C4-2B (cell line): ENCODE measurements at regions not wholly inside any gene's neighbourhood (a gene's known extent, or its start where the extent isn't known, plus 50 kb on each side); places are given as distances from the start of the nearest gene placed in this dataset.

Source experiments
- ZFX ChIP-seq: fragments of 450-650 bp; IDR thresholded peaks from 2 replicates; pipeline ENCODE4 v1.6.1; 2017
- TF ChIP-seq, protein P1 (sequence below): fragments of 450-650 bp; conservative IDR thresholded peaks from 2 replicates; pipeline ENCODE4 v1.5.1; 2017; ENCODE audit warnings: mild to moderate bottlenecking

DNA sequence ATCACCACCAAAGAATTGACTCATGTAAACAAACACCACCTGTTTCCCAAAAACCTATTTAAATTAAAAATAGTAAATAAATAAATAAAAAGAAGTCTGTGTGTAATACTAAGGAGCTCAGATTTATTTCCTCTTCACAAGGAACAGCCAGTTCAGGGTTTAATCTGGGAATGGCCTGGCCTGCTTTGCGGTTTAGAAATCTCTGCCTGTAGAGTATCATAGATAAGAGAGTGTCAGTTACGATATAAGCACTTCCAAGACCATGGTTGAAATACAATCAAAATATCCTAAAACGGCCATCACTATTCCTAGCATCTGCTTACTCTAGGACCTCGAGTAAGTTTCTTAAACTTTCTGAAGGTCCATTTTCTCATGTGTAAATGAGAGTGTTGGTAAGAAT, 274.4 kb downstream of the PLPP3 start:
- TF ChIP-seq, protein P1, sequence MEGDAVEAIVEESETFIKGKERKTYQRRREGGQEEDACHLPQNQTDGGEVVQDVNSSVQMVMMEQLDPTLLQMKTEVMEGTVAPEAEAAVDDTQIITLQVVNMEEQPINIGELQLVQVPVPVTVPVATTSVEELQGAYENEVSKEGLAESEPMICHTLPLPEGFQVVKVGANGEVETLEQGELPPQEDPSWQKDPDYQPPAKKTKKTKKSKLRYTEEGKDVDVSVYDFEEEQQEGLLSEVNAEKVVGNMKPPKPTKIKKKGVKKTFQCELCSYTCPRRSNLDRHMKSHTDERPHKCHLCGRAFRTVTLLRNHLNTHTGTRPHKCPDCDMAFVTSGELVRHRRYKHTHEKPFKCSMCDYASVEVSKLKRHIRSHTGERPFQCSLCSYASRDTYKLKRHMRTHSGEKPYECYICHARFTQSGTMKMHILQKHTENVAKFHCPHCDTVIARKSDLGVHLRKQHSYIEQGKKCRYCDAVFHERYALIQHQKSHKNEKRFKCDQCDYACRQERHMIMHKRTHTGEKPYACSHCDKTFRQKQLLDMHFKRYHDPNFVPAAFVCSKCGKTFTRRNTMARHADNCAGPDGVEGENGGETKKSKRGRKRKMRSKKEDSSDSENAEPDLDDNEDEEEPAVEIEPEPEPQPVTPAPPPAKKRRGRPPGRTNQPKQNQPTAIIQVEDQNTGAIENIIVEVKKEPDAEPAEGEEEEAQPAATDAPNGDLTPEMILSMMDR: no peak
- TF ChIP-seq ZFX: no peak
